GM21737 (cell line): ENCODE measurements at regions not wholly inside any gene's neighbourhood (a gene's known extent, or its start where the extent isn't known, plus 50 kb on each side); places are given as distances from the start of the nearest gene placed in this dataset.

ENCODE experiments used
- ATAC-seq: cut with Tn5 transposase; IDR thresholded peaks from one replicate; pipeline ENCODE4 v1.9.1; 2021; ENCODE audit warnings: mild to moderate bottlenecking, moderate library complexity; ENCODE audit not compliant: unreplicated experiment

DNA sequence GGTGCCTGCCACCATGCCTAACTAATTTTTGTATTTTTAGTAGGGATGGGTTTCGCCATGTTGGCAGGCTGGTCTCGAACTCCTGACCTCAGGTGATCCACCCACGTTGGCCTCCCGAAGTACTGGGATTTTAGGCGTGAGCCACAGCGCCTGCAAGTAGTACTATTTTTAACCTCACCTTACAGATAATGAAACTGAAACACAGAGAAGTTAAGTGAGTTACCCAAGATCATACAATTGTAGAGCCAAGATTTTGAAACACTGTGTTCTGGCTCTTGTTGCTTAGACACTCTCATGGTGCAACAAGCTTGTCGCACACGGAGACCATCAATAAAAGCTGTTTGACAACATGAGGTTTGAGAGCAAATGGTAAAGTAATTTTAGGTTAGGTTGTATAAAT is 159.1 kb upstream of the LMNTD1 start:
- ATAC-seq: no peak

DNA sequence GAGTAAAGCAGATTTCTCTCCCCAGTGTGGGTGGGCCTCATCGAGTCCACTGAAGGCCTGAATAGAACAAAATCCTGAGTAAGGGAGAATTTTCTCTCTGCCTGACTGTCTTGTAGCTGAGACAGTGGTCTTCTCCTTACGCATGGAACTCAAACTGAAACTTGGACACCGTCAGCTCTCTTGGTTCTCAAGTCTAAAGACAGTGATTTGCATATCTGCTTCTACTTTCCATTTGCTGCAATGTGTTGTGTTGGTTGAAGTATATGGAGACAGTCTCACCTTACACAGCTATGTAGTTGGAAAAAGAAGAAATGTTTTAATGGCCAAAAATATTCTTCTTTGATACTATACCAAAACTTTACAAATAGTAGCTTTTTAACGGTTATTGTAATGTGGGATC is 160.2 kb upstream of the LMNTD1 start:
- ATAC-seq: peak; percentile 98

DNA sequence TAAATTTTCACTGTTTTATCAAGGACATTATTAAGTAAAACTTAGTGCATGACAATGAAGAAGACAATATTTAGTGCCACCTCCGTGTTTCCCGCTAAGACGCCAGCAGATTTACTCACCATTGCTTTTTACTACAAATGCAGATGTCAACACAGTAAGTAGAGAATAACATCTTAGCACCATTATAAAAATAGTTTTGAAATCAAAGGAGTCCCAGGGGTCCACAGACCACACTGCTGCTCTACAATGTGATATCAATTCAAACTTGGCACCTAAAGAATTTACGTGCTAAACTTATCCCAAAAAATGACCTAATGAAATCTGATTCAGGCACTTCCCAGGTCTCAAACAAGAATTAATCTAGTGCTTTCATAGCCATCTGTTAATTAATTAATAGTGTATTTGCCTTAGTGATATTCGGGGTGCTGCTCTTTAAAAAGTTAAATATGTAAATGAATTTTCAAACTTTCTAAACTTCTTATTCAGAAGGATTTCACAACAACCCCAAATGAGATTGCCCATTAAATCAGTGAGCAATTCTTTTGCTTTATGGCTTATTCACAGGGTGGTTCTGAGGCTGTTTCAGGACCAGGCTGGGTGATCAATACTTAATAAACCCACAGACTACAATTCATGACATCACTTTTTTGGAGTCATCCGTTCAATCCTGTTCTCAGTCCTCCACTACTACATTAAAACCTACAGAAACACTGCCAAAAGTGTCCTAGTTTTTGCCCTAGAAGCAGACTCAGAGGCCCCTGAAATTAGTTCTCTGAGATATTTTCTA is 161.3 kb upstream of the LMNTD1 start:
- no peak for ATAC-seq

DNA sequence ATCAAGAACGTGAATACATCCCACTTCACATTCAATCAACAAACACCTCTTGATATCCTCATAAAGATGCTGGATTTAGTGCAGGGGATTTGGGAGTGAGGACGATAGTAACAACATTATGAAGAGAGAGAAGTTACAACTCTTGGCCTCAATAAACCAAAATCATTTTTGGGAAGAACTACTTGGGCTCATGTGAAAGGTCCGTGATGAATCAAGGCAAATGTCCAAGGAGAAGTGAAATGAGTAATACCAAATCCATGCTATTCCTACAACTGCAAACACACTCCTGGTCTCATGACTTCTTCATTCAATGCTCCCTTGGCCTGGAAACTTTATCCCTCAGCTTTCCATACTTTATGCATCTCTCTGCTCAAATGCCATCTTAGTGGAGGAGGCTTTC is 162.0 kb upstream of the LMNTD1 start:
- ATAC-seq: no peak

DNA sequence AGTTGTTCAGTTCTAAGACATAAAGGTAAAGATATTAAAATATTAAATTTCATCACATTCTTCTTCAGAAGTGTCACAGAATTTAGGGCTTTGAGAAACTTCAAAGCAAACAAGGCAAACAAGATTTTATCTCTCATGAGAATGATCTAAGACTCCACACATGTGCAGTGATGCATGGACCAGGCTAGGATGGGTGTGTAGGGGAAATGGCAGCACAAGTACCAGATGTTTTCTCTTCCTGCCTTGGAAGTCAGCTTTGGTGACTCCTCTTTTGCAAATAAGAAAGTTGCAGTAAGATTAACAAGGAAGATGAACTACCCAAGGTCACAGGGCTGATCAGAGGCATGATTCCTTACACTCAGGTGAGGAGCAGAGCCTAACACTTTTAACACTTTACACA is 163.8 kb upstream of the LMNTD1 start:
- no peak for ATAC-seq

DNA sequence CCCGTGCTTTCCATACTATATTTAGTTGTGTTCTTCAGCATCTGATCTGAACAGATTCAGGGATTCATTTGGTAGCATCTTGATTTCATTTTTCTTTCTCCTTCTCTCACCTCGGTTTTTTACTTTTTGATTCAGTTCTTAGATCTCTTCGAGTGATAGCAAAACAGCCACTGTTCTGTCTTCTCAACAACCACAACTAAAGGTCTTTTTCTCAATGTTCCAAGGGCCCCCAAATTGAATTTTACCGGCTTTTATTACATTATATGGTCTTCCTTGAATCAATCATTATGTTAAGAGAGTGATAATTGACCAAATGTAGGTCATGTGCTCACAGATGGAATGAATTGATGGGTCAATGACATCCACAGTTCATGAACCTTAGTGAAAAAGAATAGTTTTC is 164.5 kb upstream of the LMNTD1 start:
- no peak for ATAC-seq

DNA sequence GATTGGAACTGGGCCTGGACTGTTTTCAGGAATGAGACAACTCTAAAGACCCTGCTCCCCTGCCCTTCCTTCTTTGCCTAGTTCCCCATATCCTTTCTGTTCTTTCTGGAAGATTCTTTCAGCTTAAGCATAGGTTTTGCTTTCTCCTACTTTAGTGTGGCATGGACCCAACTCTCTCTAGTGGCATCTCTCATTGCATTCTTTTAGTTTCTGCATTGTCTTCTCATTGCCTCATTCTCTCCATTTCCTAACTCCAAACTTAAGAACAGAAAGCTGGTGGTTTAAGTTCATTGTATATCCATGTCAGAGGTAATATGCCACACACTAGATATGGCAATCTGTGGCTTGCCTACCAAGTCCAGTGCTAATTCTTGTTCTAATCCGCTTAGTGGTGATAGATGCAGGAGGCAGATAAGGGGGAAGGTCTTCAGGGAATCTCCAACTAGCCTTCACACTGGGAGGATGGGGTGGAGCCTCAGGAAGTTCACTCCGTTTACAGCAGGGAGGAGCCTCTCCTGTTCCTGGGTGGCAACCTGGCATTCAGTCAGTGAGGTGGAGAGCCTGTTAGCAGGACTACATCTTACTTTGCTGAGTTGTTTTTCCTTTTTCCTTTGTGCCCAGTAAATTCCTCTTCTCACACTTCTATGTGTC is 165.1 kb upstream of the LMNTD1 start:
- ATAC-seq: no peak

DNA sequence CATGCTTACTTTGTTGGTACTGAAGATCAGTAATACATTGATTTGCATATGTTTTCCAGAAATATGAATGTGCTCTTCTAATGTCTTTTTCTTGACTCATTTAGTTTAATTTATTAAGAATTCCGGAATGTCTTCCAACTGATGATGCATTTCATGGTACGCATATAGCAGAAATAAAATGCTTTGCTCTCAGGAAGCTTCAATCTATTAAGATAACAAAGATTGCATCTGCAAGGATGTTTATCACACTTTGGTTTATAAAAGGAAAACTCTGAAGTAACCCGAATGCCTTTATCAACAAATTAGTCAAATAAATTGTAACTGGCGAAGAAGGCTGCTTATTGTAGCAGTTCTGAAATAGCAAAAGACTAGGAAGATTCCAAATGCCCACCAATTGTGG is 166.4 kb upstream of the LMNTD1 start:
- ATAC-seq: no peak

DNA sequence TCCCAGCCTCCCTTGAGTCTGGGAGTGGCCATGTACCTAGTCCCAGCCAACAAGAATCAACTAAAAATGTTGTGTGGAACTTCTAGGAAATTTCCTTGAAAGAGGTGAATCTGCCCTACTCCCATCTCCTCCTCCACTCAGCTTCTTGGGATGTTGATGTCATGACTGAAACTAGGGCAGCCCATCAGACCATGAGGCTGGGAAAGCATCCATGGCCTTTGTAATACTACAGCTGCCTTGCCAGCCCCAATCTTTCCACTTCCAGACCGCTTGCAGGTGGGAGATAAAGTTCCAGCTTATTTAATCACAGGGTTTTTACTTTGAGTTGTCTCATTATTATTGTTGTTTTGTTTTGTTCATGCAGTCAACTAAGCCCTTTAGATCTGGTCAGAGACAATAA is 170.3 kb upstream of the LMNTD1 start:
- no peak for ATAC-seq

DNA sequence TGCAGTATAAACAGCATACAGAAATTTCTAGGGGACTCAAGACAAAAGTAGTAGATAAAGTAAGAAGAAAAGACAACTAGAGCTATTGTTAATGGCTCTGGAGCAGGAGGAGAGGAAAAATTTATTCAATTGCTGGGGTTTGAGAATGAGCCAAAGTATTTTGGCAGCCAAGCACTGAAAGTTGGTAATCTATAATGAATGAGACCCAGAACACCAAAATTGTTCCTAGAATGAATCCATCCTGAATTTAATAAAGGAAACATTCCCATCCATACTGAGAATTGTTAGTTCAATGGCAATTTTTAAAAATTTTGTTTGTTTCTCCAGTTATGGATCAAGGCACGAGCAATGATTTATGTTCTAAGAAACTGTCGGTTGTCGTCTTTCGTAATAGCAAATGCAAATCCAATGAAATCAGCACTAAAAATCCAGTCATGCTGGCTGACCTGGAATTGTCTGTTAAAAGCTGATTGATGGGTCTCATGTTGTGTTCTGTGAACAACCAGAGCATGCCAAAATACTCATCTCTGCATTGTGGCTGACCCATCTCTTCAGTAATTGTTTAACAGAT is 170.9 kb upstream of the LMNTD1 start:
- ATAC-seq: no peak

DNA sequence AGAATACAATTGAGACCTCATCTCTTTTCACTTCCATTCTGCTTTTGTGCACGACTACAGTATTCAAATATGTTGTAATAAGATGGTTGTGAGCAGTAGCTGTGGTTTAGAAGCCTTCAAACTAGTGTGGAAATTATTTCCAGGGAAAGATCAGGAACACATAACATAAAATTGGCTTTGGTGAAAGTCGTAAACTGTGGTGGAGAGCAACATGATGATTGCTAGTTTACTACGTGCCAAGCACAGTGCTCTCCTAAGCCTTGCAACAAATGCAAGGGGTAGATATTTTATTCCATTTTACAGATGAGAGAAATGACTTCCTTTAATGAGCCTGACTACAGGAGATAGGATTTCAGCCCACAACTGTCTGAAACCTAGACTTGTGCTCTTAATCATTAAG is 172.4 kb upstream of the LMNTD1 start:
- no peak for ATAC-seq

DNA sequence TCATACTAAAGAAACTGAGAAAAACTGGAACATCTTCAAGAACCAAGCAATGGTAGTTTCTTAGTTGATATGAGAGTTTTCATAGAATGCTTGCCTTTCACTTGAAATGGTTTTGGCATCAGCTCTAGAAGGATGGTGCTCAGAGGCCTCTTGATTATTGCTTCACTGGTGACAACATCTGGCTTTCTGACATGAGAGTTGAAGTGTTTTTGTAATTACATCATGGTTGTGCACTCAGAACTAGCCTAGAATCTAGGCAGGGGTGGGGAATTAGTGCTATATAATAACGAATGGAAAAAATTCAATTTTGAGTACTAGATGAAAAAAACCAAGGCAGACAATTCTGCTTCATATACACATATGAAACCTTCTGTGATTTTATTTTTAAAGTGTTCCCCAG is 172.8 kb upstream of the LMNTD1 start:
- ATAC-seq: no peak

DNA sequence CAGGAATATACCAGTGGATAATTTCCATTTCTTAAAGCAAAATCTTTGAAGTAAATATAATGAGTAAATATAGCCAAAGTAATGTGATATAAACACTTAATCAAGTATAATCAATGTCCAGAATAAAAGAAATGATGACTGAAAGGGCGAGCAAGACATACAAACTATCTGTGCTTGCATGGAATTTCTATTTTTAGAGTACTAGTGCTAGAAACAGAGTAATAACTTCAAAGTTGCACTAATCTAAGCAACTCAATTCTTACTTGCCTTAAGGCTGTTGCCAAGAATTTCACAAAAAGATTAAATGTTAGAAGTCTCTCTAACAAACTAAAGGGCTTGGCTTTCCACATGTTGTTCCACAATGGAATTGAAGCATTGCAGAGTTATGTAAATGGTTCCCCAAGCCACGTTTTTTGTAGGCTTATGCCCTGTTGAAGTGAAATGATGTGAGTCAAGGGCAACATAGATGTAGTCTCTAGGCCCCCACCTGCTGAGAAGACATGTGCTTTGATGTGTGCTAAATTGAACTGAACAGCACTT is 175.0 kb upstream of the LMNTD1 start:
- ATAC-seq: no peak

DNA sequence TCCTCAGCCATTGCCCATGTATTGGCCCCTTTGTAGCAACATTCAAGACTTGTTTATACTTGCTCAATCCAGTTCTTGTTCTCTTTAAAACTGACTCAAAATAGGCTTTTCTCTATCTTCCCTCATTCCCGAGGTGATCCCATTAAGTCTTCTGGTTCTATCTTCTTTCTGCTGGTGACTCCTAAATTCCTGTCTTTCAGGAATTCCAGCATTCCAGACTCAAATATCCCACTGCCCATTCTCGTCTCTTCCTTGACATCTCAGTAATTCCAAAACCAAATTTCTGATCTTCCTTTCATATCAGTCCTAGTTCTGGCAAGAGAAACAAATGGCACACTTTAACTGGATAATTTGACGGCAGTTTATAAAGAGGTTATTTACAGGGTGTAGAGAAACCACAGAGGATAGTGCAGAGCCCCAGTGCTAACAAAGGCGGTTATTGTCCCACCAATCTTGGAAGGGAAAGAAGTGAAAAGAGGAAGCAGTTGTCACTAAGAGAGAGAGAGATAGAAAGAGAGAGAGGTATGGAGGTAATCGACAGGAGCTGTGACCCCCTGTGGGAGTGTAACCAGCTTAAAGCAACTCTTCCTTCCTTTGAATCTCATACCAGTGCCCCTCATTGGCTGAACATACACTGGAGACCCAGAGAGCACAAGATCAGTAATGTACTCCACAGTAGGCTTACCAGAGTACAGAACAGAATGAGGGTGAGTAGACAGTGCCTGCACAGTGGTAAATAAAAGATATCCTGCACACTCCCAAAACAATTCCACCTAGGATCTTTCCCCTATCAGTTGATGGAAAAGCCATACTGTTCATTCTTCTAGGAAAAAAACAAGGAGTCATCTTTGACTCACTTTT is 177.6 kb upstream of the LMNTD1 start:
- no peak for ATAC-seq

DNA sequence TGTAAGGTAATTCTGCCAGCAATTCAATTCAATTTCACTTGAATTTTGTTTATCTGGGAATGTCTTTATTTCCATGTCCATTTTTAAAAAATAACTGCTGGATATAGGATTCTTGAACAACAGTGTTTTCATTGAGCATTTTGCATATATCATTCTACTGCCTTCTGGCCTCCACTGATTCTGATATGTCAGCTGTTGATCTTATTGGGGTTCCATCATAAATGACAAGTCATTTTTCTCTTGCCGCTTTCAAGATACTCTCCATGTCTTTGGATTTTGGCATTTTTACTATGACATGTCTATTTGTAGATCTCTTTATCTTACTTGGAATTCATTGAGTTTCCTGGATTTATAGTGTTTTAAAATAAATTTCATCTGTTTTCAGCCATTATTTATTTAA is 180.5 kb upstream of the LMNTD1 start:
- no peak for ATAC-seq

DNA sequence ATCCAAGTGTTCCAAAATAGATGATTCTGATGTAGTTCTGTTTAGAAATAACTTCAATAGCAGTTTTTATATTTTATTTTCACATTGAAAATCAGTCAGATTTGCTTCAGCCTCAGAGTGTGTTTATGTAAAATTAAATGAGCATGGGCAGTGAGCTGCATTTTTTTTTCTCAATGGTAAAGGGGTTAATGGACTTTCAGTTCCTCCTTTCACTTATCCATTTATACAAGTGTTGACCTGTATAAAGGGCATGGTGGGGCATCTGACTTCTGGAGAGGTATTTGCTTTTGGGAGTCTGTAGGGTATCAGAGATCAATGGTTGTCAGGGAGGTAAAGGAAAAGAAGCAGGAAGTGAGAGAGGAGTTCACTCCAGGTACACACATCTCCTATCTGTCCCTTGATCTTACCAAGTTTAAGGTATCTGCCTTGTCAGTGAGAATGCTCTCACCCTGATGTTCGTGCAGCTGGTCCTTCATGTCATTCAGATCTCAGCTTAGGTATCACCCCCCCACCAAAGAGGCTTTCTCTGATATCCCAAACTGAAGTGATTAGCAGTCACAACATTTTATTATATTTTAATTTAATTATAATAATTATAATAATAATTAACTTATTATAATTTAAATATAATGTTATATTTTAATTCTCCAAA is 181.6 kb upstream of the LMNTD1 start:
- peak; percentile 59 for ATAC-seq

DNA sequence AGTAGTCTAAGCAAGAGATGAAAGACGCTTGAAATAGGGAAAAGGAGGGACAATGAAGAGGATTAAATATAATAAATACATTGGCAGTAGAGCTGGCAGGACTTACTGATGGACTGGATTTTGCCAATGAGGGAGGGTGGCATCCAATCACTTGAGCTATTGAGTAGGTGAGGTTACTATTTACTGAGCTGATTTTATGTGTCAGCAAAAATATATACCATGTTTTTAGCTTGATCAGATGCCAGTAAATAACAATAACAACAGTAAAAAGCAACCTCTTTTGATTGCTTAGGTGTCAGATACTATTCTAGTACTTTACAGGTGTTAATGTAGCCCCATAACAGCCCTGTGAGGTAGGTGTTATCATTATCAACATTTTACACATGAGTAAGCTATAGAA is 187.5 kb upstream of the LMNTD1 start:
- ATAC-seq: no peak

DNA sequence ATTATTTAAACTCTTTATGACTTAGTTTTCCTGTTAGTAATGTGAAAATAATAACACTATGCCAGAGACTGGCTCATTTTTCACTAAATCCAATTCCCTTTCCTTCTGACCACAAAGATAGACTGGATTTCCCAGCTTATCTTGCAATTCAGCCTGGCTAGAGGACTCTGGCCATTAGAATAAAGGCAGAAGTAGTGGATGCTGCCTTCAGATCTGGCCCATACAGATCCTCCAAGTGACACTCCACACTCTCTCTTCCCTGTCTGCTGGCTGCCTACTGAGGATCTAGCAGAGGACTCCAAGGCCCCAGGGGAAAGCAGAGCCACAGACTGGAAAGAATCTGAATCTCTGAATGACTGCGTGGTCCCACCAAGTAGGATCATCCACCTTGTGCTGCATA is 188.8 kb upstream of the LMNTD1 start:
- no peak for ATAC-seq

DNA sequence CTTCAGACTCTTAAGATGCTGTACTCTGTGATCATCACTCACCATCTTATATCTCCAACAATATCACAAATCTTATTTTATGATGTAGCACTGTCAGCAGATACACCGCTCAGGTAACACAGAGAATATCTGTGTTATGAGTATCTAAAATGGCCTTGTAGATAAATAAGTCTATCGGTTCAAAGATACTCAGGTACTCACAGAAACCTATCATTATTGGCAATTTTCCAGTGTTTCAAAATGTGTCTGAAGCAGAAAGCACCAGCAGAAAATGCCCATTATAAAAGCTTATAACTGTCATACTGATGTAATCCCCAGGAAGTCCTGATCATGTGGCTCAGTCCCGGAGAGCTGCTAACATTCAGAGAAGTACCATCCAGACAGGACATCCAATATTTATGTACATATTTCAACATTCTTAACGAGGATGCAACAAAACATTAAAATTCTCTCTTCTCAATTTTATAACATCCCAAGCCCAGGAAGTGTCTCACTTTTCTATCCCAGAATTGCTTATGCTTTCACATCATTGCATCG is 190.7 kb upstream of the LMNTD1 start:
- ATAC-seq: no peak

DNA sequence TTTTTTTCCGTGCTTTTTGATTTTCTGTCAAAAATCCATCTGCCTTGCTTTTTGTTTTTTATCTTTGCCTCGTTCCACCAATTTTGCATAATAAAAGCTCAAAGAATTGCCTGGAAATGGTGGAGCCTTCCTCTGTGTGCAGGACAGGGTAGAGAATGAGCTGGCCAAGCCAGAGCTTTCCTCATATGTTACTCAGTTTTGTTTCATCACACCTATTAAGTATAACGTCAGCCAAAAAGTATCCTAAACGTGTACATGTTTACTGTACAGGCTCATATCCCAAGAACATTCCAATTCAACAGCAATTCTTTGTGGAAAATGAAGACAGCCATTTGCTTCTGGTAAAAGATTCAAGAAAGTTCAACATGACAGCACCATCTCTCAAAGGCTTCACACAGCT is 191.2 kb upstream of the LMNTD1 start:
- no peak for ATAC-seq
